ENCODE measurements at regions not wholly inside any gene's neighbourhood (a gene's known extent, or its start where the extent isn't known, plus 50 kb on each side); places are given as distances from the start of the nearest gene placed in this dataset.

DNA sequence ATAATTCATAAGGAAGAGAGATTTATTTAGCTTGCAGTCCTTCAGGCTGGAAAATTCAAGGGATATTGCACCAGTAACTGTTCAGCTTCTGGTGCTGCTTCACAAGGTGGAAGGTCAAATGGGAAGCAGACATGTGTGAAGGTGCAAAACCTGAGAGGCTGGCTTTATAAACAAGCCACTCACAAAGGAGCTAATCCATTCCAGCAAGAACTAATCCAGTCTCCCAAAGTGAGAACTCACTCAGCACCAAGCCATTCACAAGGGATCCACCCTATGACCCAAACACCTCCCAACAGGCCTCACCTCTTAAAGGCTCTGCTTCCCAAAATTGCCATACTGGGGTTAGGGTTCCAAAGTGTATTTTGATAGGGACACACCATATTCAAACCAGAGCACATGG is 1018.4 kb upstream of the ACVR2A start:
- Histone ChIP-seq H2BK20ac (ENCODE audit: low read depth, low read length, poor library complexity, severe bottlenecking) (no peak overlapping the region), H3K23ac (ENCODE audit: insufficient read length, low read depth, low read length) (no peak overlapping the region), H3K56ac (ENCODE audit: insufficient read length, low read depth, low read length) (no peak overlapping the region), H2BK5ac (ENCODE audit: insufficient read length, low read length) (no peak overlapping the region), H3K18ac (ENCODE audit: insufficient read length, low read depth, low read length) (no peak overlapping the region), H3K23me2 (ENCODE audit: insufficient read length, low read depth, low read length, poor library complexity, severe bottlenecking) (no peaks in the 10 kb centered on the region), H3K9me3 (ENCODE audit: control insufficient read depth, low read depth, low read length) (no peaks in the 10 kb centered on the region), H2AFZ (ENCODE audit: low read length) (no peak overlapping the region), H3K4ac (ENCODE audit: low read depth, low read length) (no peak overlapping the region), H3K14ac (ENCODE audit: insufficient read depth, low read length) (no peak overlapping the region), H3K79me1 (ENCODE audit: insufficient read depth, low read depth, low read length, poor library complexity, severe bottlenecking) (no peaks in the 10 kb centered on the region), H3K4me2 (ENCODE audit: insufficient read depth, insufficient read length, low read length) (no peak overlapping the region), H3T11ph (ENCODE audit: low read length) (no peak overlapping the region), H3K27me3 (ENCODE audit: insufficient read depth, low read length) (no peaks in the 10 kb centered on the region), H2BK12ac (ENCODE audit: insufficient read length, low read depth, low read length) (no peak overlapping the region), H4K8ac (replicated peaks; ENCODE audit: insufficient read length, low read depth, low read length) (no peak overlapping the region), H3K9ac (ENCODE audit: extremely low read depth, insufficient read length, low read length) (no peak overlapping the region), H4K91ac (ENCODE audit: insufficient read length, low read depth, low read length) (no peak overlapping the region), H2AK5ac (ENCODE audit: insufficient read length, low read length) (no peak overlapping the region), H3K79me2 (ENCODE audit: insufficient read depth, low read length) (no peaks in the 10 kb centered on the region), H4K5ac (ENCODE audit: insufficient read length, low read depth, low read length) (no peak overlapping the region), H2BK120ac (ENCODE audit: low read depth, low read length, poor library complexity, severe bottlenecking) (no peak overlapping the region), H2BK15ac (ENCODE audit: low read depth, low read length) (no peak overlapping the region), H3K27ac (ENCODE audit: insufficient read length, low read depth, low read length) (no peak overlapping the region), H4K20me1 (ENCODE audit: control insufficient read depth, insufficient read depth, insufficient read length) (no peaks in the 10 kb centered on the region), H3K4me1 (ENCODE audit: insufficient read depth, low read length) (no peaks in the 10 kb centered on the region)
- DNase-seq, result no peak
- TF ChIP-seq, protein P1, sequence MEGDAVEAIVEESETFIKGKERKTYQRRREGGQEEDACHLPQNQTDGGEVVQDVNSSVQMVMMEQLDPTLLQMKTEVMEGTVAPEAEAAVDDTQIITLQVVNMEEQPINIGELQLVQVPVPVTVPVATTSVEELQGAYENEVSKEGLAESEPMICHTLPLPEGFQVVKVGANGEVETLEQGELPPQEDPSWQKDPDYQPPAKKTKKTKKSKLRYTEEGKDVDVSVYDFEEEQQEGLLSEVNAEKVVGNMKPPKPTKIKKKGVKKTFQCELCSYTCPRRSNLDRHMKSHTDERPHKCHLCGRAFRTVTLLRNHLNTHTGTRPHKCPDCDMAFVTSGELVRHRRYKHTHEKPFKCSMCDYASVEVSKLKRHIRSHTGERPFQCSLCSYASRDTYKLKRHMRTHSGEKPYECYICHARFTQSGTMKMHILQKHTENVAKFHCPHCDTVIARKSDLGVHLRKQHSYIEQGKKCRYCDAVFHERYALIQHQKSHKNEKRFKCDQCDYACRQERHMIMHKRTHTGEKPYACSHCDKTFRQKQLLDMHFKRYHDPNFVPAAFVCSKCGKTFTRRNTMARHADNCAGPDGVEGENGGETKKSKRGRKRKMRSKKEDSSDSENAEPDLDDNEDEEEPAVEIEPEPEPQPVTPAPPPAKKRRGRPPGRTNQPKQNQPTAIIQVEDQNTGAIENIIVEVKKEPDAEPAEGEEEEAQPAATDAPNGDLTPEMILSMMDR (conservative IDR thresholded peaks at IDR 0.05), result no peak
- peaks cover 12 to 18% of the 10 kb centered on the region in 2 experiments for H3K4me1 Mint-ChIP-seq
- H3K4me3 Mint-ChIP-seq, result no peak overlapping the region
- H3K27me3 Mint-ChIP-seq (ENCODE audit: low read depth), result no peaks in the 10 kb centered on the region
- peaks cover 5 to 11% of the 10 kb centered on the region in 2 experiments; a peak in 4 of 5 replicates for H3K9me3 Mint-ChIP-seq
- peaks cover 0 to 4% (median 2%) of the 10 kb centered on the region in 3 experiments; a peak in 3 of 7 replicates for H3K36me3 Mint-ChIP-seq (ENCODE audit: insufficient read depth in 1 of 3, low read depth in 3 of 3)
- H3K27ac Mint-ChIP-seq, result peak overlapping the region in 1 of 3 experiments; percentile 17; a peak in 2 of 7 replicates
